KOPT-K1 (cell line): ENCODE measurements at regions not wholly inside any gene's neighbourhood (a gene's known extent, or its start where the extent isn't known, plus 50 kb on each side); places are given as distances from the start of the nearest gene placed in this dataset.

Experiments used
- H3K27ac ChIP-seq: fragments of 200-600 bp; sonication (generic); 2 replicates; pipeline ENCODE4 v1.5.1; 2016; ENCODE audit warnings: antibody characterized with exemption, mild to moderate bottlenecking, low read depth, low read length; ENCODE audit not compliant: poor library complexity, severe bottlenecking
- H3K36me3 ChIP-seq: fragments of 200-600 bp; sonication (generic); 2 replicates; pipeline ENCODE4 v1.5.1; 2017; ENCODE audit warnings: antibody characterized with exemption, mild to moderate bottlenecking, low read length, moderate library complexity; ENCODE audit not compliant: insufficient read depth
- H3K9me3 ChIP-seq: fragments of 200-600 bp; sonication (generic); 2 replicates; pipeline ENCODE4 v1.5.1; 2017; ENCODE audit warnings: antibody characterized with exemption, low read length, mild to moderate bottlenecking; ENCODE audit not compliant: insufficient read depth, poor library complexity, severe bottlenecking

DNA sequence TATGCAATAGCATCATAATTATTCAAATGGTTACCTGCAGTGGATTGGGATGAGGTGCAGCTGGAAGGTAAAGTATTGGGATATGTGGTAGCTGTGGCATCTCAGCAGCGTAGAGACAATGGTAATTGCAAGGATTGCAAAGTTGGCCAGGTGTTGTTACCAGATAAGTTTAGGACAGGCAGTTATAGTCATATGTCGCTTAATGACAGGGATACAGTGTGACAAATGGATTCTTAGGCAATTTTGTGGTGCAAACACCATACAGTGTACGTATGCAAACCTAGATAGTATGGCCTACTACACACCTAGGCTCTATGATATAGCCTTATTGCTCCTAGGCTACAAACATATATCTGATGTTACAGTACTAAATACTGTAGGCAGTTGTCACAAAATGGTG, 163.5 kb upstream of the LYZL2 start:
- Histone ChIP-seq H3K36me3 (no peaks in the 10 kb centered on the region), H3K27ac (no peak overlapping the region), H3K9me3 (no peaks in the 10 kb centered on the region)

DNA sequence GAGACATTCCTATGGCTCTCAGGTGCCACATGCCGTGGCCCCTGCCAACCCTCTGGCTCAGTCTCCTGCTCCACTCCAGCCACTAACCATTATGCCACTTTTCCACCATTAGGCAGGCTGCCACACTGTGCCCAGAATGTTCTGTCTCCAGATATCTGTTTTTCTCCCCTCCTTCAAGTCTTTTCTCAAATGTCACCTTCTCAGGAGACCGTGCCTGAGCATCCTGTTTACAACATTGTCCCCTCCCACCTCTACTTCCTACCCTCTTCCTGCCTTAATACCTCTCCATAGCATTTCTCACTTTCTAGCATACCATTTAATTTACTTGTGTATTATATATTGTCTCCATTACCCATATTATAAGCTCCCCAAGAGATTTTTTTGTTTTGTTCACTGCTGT, 162.5 kb upstream of the LYZL2 start:
- no peaks in the 10 kb centered on the region for H3K36me3 ChIP-seq
- H3K27ac ChIP-seq, result no peak overlapping the region
- H3K9me3 ChIP-seq, result no peaks in the 10 kb centered on the region

DNA sequence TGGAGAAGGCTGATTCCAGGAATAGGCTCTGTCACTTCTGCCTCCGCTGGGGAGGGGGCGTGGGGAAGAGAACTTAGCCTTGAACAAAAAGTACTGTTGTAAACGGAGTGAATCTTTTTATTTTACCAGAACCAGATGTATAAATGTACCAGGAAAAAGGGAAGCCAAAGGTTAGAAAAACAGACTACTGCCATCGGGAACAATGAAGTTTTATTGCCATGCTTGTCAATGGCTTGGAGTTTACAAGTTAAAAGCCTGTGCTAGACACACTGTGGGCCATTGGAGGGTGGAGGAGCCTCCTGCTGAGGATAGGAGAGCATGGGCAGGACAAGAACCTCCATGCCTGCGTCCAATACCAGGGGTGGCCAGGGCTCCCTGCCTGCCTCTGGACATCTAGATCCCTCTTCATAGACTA, 161.7 kb upstream of the LYZL2 start:
- Histone ChIP-seq H3K9me3 (no peaks in the 10 kb centered on the region), H3K27ac (no peak overlapping the region), H3K36me3 (no peaks in the 10 kb centered on the region)

DNA sequence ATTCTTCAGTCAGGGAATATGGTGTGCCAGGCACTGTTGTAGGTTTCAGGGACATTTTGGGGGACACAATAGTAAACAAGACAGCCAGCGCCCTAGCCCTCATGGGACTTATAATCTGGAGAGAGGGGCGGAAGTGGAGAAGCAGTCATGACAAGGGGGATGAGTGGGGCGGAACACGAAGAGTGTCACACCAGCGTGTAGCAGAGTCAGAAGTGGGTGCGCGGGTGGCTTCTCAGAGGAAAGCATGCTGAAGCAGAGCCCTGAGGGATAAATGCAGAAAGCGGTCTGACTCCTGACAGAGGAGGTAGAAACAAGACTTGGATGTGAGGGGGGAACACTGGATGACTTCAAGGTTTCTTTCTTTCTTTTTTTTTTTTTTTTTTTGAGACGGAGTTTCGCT, 160.3 kb upstream of the LYZL2 start:
- H3K27ac ChIP-seq, result no peak overlapping the region
- no peaks in the 10 kb centered on the region for H3K9me3 ChIP-seq
- H3K36me3 ChIP-seq, result no peaks in the 10 kb centered on the region

DNA sequence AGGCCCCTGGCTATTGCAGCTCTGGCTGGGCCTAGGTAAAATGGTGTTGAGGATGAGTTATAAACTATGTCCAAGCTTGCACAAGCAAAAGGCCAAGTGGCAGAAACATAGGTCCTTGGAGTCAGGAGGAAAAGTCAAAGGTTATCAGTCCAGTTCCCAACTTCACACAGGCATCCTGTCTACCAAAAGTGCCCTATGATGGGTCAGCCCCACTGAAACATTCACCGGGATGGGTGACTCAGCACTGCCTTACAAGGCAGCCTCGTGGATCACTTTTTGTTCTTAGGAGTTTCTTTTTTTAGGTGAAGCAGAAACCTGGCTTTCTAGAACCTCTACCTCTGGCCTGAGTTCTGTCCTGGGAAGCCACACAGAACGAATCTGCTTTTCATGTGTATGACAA, 158.8 kb upstream of the LYZL2 start:
- no peaks in the 10 kb centered on the region for H3K9me3 ChIP-seq
- no peaks in the 10 kb centered on the region for H3K36me3 ChIP-seq
- H3K27ac ChIP-seq, result no peak overlapping the region

DNA sequence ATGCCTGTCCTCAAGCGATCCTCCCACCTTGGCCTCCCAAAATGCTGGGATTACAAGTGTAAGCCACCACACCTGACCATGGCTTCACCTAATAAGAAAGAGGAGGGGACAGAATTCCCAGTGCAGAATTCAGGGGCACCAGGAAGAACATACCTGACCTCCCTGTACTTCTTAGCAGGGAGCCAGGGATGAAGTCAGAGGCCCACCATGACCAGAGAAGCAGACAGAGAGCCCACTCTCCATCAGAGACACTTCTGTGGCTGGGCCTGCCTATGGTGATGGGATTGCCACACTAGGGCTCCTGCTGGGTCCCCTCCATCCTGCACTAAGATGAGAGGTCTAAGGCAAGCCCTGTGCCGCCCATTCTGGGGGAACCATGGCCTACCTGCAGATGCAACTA, 157.4 kb upstream of the LYZL2 start:
- H3K27ac ChIP-seq, result no peak overlapping the region
- no peaks in the 10 kb centered on the region for H3K9me3 ChIP-seq
- no peaks in the 10 kb centered on the region for H3K36me3 ChIP-seq

DNA sequence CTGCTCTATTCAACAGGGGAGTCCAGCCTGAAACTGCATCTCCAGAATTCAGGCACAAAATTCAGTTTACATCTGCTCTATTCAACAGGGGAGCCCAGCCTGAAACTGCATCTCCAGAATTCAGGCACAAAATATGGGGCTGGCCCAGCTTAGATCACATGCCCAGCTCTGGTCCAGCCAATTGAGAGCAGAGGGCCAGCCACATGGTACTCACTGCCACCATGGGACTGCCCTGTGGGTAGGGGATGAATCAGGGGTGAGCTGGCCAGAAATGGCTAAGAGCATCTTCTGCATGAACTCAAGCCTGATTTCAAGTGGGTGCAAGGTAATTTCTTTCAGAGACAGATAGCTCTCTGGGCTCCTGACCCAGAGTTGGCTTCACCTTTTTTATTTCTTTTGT, 156.6 kb upstream of the LYZL2 start:
- Histone ChIP-seq H3K27ac (no peak overlapping the region), H3K36me3 (no peaks in the 10 kb centered on the region), H3K9me3 (no peaks in the 10 kb centered on the region)

DNA sequence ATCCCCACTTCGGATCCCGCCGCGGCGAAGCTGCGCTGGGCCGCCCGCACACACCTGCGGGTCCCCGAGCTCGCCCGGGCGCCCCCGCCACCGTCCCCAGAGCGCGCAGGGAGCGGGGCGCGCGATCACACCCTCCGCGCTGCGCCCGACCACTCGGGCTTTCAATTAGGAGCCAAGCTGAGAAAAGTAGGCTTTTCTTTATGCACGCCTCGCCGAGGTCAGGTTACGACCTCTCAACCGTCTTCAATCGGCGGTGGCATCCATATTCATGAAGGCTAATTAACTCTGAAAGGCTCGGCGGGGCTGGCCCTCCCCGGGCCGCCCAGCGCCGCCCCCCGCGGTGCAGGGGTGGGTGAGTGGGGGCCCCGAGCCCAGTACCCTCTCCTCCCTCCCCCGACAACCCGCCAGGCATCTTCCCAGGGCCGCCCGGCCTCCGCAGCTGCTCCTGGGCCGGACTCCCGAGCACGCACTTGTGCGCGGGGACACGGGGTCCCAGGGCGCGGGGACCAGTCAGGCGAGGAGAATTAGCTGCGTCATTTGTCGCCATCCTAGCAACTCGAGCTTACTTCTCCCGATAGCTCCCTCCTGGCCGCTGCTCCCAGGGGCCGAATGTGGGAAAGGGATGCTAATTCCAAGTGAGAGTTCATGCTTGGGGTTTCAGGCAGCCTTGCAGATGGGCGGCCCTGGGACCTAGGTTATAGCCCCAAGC, 155.5 kb upstream of the LYZL2 start:
- H3K9me3 ChIP-seq, result no peaks in the 10 kb centered on the region
- no peaks in the 10 kb centered on the region for H3K36me3 ChIP-seq
- H3K27ac ChIP-seq, result peak overlapping the region; percentile 62

DNA sequence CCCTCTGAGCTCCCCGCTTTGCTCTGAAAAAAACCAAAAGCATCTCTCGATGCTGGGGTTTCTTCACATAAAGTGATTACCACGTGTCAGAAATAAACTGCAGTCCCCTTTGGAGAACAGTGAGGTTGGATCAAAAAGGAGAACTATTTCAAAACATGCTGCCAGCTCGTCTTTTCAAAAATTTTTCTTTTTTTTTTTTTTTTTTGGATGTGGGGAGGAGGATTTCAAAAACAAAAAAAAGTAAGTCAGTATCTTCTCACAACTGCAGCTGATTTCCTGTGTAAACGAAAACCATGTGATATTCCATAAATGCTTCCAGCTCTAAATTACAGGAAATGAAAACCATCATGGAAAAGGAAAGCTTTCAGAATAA, 155.0 kb upstream of the LYZL2 start:
- Histone ChIP-seq H3K36me3 (no peaks in the 10 kb centered on the region), H3K9me3 (no peaks in the 10 kb centered on the region), H3K27ac (peak overlapping the region; percentile 62)

DNA sequence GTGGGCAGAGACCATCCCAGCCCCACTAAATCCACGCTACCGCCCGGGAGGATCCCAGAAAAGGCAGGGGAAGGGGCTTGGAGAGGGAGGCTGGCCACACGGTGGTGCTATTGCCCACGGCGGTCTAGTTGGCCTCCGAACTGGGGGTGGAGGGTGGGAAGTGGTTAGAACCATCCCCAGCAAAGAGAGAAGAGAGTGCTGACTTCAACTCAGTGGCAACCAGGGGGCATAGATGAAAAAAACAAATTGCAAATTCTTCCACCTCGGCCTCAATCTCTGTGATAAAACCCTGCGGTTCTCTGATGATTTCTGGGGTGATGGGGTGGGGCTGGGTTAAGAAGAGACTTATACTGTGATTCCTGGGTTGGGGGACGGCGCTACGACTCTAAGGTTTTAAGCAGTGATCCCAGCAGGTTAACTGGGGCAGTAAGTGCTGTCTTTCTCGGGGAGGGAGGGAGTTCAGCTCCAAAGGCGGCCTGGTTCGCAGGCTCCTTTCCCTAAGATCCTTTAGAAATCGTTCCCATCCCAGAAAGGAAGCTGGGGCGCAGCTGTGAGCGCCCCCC, 154.5 kb upstream of the LYZL2 start:
- H3K9me3 ChIP-seq, result no peaks in the 10 kb centered on the region
- H3K36me3 ChIP-seq, result no peaks in the 10 kb centered on the region
- H3K27ac ChIP-seq, result peak overlapping the region; percentile 62

DNA sequence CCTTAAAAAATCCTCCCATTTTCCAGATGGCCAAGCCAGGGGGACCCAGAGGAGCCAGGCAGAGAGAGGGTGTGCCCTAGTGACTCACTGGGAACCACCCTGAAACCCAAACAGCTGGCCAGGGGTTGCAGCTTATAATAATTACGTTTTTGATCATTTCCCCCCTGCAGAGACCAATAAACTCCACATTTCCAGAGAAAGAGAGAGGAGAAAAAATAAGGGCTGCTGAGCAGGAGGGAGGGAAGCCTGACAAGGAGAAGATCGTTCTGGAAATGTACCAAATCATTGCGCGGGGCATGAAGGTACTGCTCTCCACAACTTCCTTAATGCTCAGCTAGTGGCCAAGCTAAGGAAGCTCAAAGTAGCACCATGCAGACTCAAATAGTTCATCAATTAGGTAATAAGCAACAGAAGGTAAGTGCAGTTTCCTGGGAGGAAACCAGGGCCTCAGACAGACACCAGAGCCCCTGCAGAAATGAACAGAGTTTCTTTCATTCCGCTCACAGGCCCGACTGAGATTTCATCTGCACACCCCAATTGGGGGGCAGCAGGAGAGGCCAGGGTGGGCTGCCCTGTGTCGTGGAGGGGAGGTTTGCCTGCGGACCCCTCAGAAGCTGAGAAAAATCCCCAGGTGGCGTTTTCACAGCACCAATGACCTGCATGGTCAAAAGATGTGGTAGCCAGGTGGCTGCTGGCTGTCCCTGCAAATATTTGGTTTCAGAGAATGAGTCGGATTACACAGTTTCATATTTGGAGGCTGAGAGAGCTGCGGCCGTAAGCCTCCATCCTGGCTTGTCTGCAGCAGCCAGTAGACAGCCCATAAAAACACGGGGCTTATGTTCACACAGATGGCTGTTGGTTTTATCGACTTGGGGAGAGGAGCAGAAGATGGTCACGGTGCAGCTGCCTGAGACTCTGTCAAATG, 153.2 kb upstream of the LYZL2 start:
- H3K27ac ChIP-seq, result peak overlapping the region; percentile 62
- H3K9me3 ChIP-seq, result no peaks in the 10 kb centered on the region

DNA sequence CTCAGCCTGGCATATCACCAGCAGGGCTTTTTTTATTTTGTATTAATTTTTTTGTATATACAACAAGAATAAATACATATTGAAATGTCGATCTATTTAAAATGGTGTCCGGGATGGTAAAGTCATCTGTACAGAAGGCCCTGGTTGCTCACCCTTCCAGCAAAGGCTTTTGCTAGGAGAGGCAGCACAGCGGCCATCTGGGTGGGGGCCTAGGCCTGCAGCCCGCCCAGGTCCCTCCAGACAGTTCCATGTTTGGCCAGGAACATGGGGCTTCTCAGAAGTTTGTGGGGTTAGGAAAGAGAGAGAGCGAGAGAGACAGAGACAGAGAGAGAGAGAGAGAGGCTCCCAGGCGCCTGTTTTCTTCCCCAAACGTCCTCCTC, 152.6 kb upstream of the LYZL2 start:
- no peaks in the 10 kb centered on the region for H3K36me3 ChIP-seq
- no peak overlapping the region for H3K27ac ChIP-seq
- H3K9me3 ChIP-seq, result no peaks in the 10 kb centered on the region

More for the DNA sequence above, 153.2 kb upstream of the LYZL2 start:
- H3K36me3 ChIP-seq, result no peaks in the 10 kb centered on the region

DNA sequence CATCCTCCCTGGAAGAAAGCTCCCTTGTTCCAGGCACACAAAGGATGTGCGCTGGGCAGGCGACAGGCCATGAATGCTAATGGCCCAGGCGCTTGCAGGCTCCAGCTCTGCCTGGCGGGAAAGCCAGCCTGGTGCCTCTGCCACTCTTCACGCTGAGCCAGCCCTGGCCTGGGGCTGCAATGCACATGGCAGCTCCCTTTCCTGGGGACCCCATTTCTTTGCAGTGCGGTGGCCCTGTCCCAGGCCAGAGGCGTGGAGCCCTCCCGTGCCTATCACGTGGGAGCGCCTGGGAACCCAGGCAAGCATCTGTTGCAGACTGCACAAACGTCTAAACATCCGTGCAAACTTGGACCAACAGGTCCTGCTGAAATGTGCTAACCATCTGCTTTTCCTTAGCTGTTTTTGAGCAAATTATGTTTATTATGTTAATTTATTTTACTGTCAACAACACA, 152.1 kb upstream of the LYZL2 start:
- no peaks in the 10 kb centered on the region for H3K9me3 ChIP-seq
- no peak overlapping the region for H3K27ac ChIP-seq
- no peaks in the 10 kb centered on the region for H3K36me3 ChIP-seq

DNA sequence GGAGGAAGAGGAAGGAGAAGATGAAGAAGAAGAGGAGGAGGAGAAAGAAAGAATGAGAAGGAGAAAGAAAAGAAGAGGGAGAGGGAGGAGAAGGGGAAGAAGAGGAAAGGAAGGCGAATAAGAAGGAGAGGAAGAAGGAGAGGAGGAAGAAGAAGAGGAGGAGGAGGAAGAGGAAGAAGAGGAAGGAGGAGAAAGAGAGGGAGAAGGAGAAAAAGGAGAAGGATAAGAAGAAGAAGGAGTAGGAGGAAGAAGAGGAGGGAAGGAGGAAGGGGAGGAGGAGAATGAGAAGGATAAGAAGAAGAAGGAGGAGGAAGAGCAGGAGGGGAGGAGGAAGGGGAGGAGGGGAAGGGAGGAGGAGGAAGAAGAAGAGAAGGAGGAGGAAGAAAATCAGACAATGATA, 149.2 kb upstream of the LYZL2 start:
- Histone ChIP-seq H3K9me3 (no peaks in the 10 kb centered on the region), H3K27ac (no peak overlapping the region), H3K36me3 (no peaks in the 10 kb centered on the region)

DNA sequence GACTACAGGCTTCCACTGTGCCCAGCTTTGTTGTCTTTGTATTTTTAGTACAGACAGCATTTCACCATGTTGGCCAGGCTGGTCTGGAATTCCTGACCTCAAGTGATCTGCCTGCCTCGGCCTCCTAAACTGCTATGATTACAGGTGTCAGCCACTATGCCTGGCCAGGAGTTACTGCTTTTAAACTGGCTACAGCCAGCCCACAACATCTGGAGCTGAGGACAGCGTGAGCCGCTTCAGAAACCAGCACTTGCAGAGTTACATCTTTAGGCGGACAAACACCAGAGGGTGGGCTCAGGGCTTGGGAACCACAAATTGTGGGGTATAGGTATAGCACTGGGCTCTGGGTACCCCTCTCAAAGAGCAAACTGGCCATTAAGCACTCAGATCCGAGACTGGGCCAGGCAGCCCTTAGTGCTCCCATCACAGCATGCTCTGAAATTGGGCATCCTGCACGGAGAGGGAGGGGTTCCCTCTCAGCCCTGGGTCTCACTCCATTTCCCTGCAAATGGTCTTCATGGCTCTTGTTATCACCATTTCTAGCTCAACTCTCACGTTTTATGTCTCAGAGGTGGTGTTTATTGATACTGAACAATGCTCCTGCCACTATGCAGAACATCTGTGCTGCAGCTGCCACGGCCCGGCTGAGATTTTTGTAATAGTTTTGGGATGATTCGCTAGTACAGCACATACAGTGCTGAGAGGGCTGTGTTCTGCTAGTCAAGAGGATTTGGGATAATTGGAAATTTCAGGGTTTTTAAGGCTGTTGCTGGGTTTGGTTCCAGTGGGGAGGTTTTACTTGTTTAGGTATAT, 146.4 kb upstream of the LYZL2 start:
- no peaks in the 10 kb centered on the region for H3K36me3 ChIP-seq
- no peak overlapping the region for H3K27ac ChIP-seq
- H3K9me3 ChIP-seq, result peaks cover 10% of the 10 kb centered on the region
